ENCODE measurements at regions not wholly inside any gene's neighbourhood (a gene's known extent, or its start where the extent isn't known, plus 50 kb on each side); places are given as distances from the start of the nearest gene placed in this dataset.

DNA sequence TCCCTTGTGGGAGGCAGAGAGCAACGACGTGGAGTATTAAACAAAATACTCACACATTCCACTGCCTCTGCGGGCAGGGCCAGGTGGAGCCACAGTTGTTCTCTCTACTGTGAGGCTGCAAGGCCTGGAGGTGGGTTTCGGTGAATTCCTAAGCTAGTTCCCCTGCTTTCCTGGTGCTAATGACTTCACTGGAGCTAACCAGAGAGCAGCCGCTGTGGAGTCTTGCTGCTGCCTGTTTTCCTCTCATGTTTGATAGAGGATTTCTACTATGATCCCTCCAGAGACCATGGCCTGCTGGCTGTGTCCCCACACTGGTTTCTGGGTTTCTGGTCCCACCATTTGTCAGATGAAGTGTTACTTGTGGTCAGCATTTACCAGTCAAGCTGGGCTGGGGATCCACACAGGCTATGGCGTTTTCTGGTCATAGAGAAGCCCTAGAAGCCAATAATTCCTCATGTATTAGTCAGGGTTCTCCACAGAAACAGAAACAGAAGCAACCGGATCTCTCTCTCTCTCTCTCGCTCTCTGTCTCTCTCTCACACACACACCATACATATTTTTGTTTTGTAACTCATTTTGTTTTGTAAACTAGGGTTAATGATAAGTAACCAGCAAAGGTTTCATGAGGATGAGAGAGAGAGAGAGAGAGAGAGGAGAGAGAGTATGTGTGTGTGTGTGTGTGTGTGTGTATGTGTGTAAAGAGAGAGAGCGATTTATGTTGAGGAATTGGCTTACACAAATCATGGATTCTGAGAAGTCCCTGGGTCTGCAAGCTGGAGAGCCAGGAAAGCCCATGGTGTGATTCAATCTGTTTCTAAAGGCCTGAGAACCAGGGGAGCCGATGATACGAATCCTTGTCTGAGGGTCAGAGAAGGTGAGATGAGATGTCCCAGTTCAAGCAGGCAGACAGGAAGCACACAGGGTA is 403.0 kb downstream of the GADD45G start:
- CTCF ChIA-PET: no interaction called here
- peaks cover 1% of the 10 kb centered on the region for H3K36me3 Mint-ChIP-seq (ENCODE audit: low read depth)
- ATAC-seq (ENCODE audit: low read depth) (no peak), DNase-seq (no peak)
- POLR2A ChIA-PET: interaction anchor here (1.3 kb wide), 1 partner anchor 8 kb away, joined by 5 read pairs; no protein-coding TSS in a partner anchor
- H3K9me3 Mint-ChIP-seq: peaks cover 5% of the 10 kb centered on the region
- H3K27me3 Mint-ChIP-seq: no peaks in the 10 kb centered on the region
- H3K4me1 Mint-ChIP-seq: peaks cover 35% of the 10 kb centered on the region
- intact Hi-C loops (cut with micrococcal nuclease): loop anchor here (2.0 kb wide), 1 partner anchor 17 kb away; no protein-coding TSS in a partner anchor
- peak overlapping the region; percentile 30 for H3K27ac Mint-ChIP-seq
- TF ChIP-seq, protein P1, sequence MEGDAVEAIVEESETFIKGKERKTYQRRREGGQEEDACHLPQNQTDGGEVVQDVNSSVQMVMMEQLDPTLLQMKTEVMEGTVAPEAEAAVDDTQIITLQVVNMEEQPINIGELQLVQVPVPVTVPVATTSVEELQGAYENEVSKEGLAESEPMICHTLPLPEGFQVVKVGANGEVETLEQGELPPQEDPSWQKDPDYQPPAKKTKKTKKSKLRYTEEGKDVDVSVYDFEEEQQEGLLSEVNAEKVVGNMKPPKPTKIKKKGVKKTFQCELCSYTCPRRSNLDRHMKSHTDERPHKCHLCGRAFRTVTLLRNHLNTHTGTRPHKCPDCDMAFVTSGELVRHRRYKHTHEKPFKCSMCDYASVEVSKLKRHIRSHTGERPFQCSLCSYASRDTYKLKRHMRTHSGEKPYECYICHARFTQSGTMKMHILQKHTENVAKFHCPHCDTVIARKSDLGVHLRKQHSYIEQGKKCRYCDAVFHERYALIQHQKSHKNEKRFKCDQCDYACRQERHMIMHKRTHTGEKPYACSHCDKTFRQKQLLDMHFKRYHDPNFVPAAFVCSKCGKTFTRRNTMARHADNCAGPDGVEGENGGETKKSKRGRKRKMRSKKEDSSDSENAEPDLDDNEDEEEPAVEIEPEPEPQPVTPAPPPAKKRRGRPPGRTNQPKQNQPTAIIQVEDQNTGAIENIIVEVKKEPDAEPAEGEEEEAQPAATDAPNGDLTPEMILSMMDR (IDR thresholded peaks at IDR 0.05): no peak
- H3K4me3 Mint-ChIP-seq: peak overlapping the region; percentile 6

DNA sequence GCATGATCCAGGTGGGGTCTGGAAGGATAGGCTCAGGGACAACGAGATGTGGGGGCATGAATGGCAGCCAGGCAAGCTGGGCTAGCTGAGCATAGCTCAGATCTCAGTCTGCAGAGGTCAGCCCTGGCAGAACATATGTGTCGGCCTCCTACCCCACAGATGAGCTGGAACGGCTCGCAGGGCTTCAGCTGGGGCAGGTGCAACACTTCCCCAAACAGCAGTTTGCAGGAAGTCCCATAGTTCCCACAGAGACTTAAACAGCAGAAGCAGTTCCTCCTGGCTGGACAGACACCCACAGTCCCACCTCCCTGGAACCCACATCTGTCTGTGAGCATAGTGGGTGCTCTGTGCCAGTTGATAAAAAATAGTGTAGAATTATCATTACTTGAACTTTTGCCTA is 404.6 kb downstream of the GADD45G start:
- Mint-ChIP-seq H3K27me3 (no peaks in the 10 kb centered on the region), H3K4me3 (peak overlapping the region; percentile 53), H3K9me3 (peaks cover 5% of the 10 kb centered on the region), H3K27ac (peak overlapping the region; percentile 70), H3K36me3 (ENCODE audit: low read depth) (peaks cover 1% of the 10 kb centered on the region), H3K4me1 (peaks cover 37% of the 10 kb centered on the region)
- intact Hi-C loops (cut with micrococcal nuclease): loop anchor here (2.0 kb wide), 1 partner anchor 15 kb away; no protein-coding TSS in a partner anchor
- TF ChIP-seq, protein P1 (IDR thresholded peaks at IDR 0.05): no peak
- DNase-seq (peak; percentile 26), ATAC-seq (ENCODE audit: low read depth) (peak; percentile 90)
- ChIA-PET CTCF (no interaction called here), POLR2A (interaction anchor here (1.0 to 1.3 kb wide), 2 partner anchors 10 to 15 kb away, joined by 3 to 5 read pairs; no protein-coding TSS in a partner anchor)

DNA sequence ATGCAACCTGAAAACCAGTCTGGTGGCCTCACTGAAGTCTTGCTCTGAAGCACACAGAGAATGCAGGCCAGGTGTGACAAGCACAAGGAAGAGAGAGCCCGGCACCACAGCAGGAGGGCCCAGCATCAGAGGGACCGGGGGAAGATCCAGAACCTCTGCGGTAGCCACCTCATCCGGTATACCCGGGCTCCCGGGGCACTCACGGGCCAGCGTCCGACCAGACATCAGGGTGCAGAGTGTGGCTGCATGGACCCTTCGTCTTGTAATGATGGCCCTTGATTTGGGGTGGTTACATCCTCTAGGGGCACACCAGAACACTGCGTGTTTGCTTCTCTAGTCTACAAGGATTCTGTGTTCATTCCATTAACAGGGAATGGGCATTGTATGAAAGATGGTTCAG is 406.0 kb downstream of the GADD45G start:
- Mint-ChIP-seq H3K27ac (no peak overlapping the region), H3K27me3 (no peaks in the 10 kb centered on the region), H3K4me3 (no peak overlapping the region), H3K36me3 (ENCODE audit: low read depth) (no peaks in the 10 kb centered on the region), H3K4me1 (peaks cover 37% of the 10 kb centered on the region), H3K9me3 (no peaks in the 10 kb centered on the region)
- ChIA-PET CTCF (interaction anchor here (1.1 kb wide), 1 partner anchor 13 kb away, joined by 4 read pairs; no protein-coding TSS in a partner anchor), POLR2A (interaction anchor here (0.5 to 0.7 kb wide), 2 partner anchors 232 to 390 kb away, joined by 3 to 6 read pairs; no protein-coding TSS in a partner anchor)
- TF ChIP-seq, protein P1 (IDR thresholded peaks at IDR 0.05): no peak
- intact Hi-C loops (cut with micrococcal nuclease): no loop called here
- no peak for ATAC-seq (ENCODE audit: low read depth)
- no peak for DNase-seq

DNA sequence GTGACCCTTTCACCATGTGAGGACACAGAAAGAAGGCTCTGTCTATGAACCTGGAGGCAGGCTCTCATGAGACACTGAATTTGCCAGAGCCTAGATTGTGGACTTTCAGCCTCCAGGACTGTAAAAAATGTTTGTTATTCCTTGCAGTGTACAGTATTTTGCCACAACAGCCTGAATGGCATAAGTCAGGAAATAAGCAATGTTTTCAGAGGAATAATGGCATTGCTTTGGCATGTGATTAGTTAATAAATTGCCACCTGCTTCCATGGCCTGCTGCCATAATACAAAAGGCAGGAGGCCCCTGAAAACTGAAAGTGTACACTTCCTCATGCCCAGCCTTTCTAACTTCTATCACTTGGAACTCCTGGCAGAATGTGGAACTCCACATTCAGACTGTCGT is 408.1 kb downstream of the GADD45G start:
- no peak overlapping the region for H3K27ac Mint-ChIP-seq
- TF ChIP-seq, protein P1 (IDR thresholded peaks at IDR 0.05): no peak
- POLR2A ChIA-PET: no interaction called here
- CTCF ChIA-PET: no interaction called here
- DNase-seq (no peak), ATAC-seq (ENCODE audit: low read depth) (no peak)
- peaks cover 24% of the 10 kb centered on the region for H3K4me1 Mint-ChIP-seq
- no peaks in the 10 kb centered on the region for H3K36me3 Mint-ChIP-seq (ENCODE audit: low read depth)
- H3K4me3 Mint-ChIP-seq: no peak overlapping the region
- no peaks in the 10 kb centered on the region for H3K27me3 Mint-ChIP-seq
- intact Hi-C loops (cut with micrococcal nuclease): no loop called here
- no peaks in the 10 kb centered on the region for H3K9me3 Mint-ChIP-seq

DNA sequence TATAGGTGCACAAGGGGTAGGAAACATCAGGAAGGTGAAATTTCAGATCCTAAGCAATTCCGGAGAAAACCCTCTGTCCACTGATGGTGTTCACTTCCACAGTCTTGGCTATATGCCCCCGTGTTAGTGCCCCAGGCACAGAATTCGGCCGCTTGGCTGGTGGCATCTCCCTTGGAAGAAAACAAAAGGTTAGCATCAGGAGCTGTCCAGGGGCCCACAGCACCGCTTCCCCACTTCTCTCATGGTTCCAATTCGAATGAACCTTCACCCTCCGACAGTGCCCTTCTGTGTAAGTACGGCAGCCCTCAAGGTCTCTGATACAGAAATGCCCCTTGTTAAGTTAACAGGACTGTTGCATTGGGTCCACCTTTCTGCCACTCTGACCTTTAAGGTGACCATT is 409.0 kb downstream of the GADD45G start:
- no peaks in the 10 kb centered on the region for H3K9me3 Mint-ChIP-seq
- ChIA-PET POLR2A (no interaction called here), CTCF (no interaction called here)
- TF ChIP-seq, protein P1 (IDR thresholded peaks at IDR 0.05): no peak
- DNase-seq (no peak), ATAC-seq (ENCODE audit: low read depth) (no peak)
- no peak overlapping the region for H3K4me3 Mint-ChIP-seq
- H3K27ac Mint-ChIP-seq: no peak overlapping the region
- intact Hi-C loops (cut with micrococcal nuclease): no loop called here
- no peaks in the 10 kb centered on the region for H3K27me3 Mint-ChIP-seq
- peaks cover 20% of the 10 kb centered on the region for H3K4me1 Mint-ChIP-seq
- H3K36me3 Mint-ChIP-seq (ENCODE audit: low read depth): no peaks in the 10 kb centered on the region

All from activated B cell treated with CpG ODN at 0.5 μM for 24 hours (primary cell).